HepG2 (cell line): ENCODE measurements at regions not wholly inside any gene's neighbourhood (a gene's known extent, or its start where the extent isn't known, plus 50 kb on each side); places are given as distances from the start of the nearest gene placed in this dataset.

ENCODE experiments used
- ERF ChIP-seq: IDR thresholded peaks from 2 replicates; pipeline ENCODE4 v1.6.1; 2018; ENCODE audit warnings: missing biosample characterization, missing genetic modification reagents
- HCFC1 ChIP-seq: fragments of 150-350 bp; IDR thresholded peaks from 2 replicates; pipeline ENCODE4 v1.6.1; 2014; ENCODE audit warnings: low read depth, low read length
- KLF16 ChIP-seq, 2 experiments: sonication (generic) in 1 of 2; formaldehyde crosslinking in 1 of 2; IDR thresholded peaks; 2 replicates each; pipeline versions ENCODE4 v1.6.1 to v1.8.0; 2016 to 2023; ENCODE audit warnings: missing genetic modification reagents in 2 of 2, missing compliant biosample characterization in 1 of 2
- MATR3 ChIP-seq: sonication (generic); formaldehyde crosslinking; IDR thresholded peaks from 2 replicates; pipeline ENCODE4 v1.4.0; 2020; ENCODE audit warnings: missing genetic modification reagents
- MXI1 ChIP-seq: IDR thresholded peaks from 3 replicates; pipeline ENCODE4 v1.6.1; 2012; ENCODE audit warnings: low read depth, low read length, inconsistent platforms, borderline replicate concordance
- MYC ChIP-seq: sonication (generic); formaldehyde crosslinking; IDR thresholded peaks from 2 replicates; pipeline ENCODE4 v1.9.0; 2021; ENCODE audit warnings: missing genetic modification reagents, borderline replicate concordance
- PHF8 ChIP-seq: sonication (generic); formaldehyde crosslinking; IDR thresholded peaks from 2 replicates; pipeline ENCODE4 v1.5.0; 2020; ENCODE audit warnings: missing genetic modification reagents
- POLR2A ChIP-seq, 2 experiments: IDR thresholded peaks; 2 replicates each; pipeline ENCODE4 v1.6.1; 2011; ENCODE audit warnings: low read depth in 2 of 2, low read length in 2 of 2, mild to moderate bottlenecking in 1 of 2, moderate library complexity in 1 of 2; ENCODE audit not compliant: insufficient read depth in 1 of 2
- POLR2AphosphoS5 ChIP-seq: IDR thresholded peaks from 2 replicates; pipeline ENCODE4 v1.6.1; 2012; ENCODE audit warnings: low read depth, low read length
- USF2 ChIP-seq, 2 experiments: sonication (generic) in 1 of 2; formaldehyde crosslinking in 1 of 2; IDR thresholded peaks; 2 replicates each; pipeline versions ENCODE4 v1.5.1 to v1.6.1; 2011 to 2020; ENCODE audit warnings: borderline replicate concordance in 1 of 2, low read depth in 1 of 2, low read length in 1 of 2, mild to moderate bottlenecking in 1 of 2, missing genetic modification reagents in 1 of 2, moderate library complexity in 1 of 2
- ZKSCAN1 ChIP-seq: fragments of 150-350 bp; IDR thresholded peaks from 2 replicates; pipeline ENCODE4 v1.6.1; 2014; ENCODE audit warnings: low read length
- ZNF362 ChIP-seq: sonication (generic); formaldehyde crosslinking; IDR thresholded peaks from 2 replicates; pipeline ENCODE4 v1.4.0; 2020; ENCODE audit warnings: missing genetic modification reagents, mild to moderate bottlenecking, borderline replicate concordance
- ZNF496 ChIP-seq: sonication (generic); formaldehyde crosslinking; IDR thresholded peaks from 2 replicates; pipeline ENCODE4 v1.8.1; 2023; ENCODE audit warnings: mild to moderate bottlenecking, moderate library complexity, missing genetic modification reagents; ENCODE audit not compliant: insufficient replicate concordance

- no peak for TF ChIP-seq PHF8
- no peak for TF ChIP-seq ERF (CRISPR knock-in tag)
- no peak for TF ChIP-seq KLF16 (CRISPR knock-in tag; IDR thresholded peaks at IDR 0.05)
- no peak for TF ChIP-seq USF2 (IDR thresholded peaks at IDR 0.05; ENCODE audit: low read depth, low read length)
- no peak for TF ChIP-seq USF2 (CRISPR knock-in tag; IDR thresholded peaks at IDR 0.05; ENCODE audit: borderline replicate concordance)
- TF ChIP-seq HCFC1, result no peak
- TF ChIP-seq ZKSCAN1, result no peak
- TF ChIP-seq MYC, result no peak
- no peak for TF ChIP-seq MATR3 (CRISPR knock-in tag)
- TF ChIP-seq MXI1, result no peak
- TF ChIP-seq POLR2AphosphoS5, result no peak
- TF ChIP-seq POLR2A (IDR thresholded peaks at IDR 0.05; ENCODE audit: insufficient read depth in 1 of 2, low read depth in 2 of 2, low read length in 2 of 2), result no peak
- TF ChIP-seq ZNF362 (CRISPR knock-in tag), result no peak
- no peak for TF ChIP-seq ZNF496 (CRISPR knock-in tag)
Measured at GRCh38 chr4:156521631-156522030, 450.0 kb downstream of the PDGFC start.
